Ishikawa (cell line): ENCODE measurements at regions not wholly inside any gene's neighbourhood (a gene's known extent, or its start where the extent isn't known, plus 50 kb on each side); places are given as distances from the start of the nearest gene placed in this dataset.

ENCODE experiments used
- EGR1 ChIP-seq: IDR thresholded peaks from 2 replicates; pipeline ENCODE4 v1.6.1; 2012
- EP300 ChIP-seq: IDR thresholded peaks from 2 replicates; pipeline ENCODE4 v1.6.1; 2012; ENCODE audit warnings: borderline replicate concordance
- FOXM1 ChIP-seq: IDR thresholded peaks from 2 replicates; pipeline ENCODE4 v1.6.1; 2012; ENCODE audit warnings: low read depth, borderline replicate concordance
- MAX ChIP-seq: IDR thresholded peaks from 2 replicates; pipeline ENCODE4 v1.6.1; 2012
- USF1 ChIP-seq: IDR thresholded peaks from 2 replicates; pipeline ENCODE4 v1.6.1; 2012
- YY1 ChIP-seq: IDR thresholded peaks from 2 replicates; pipeline ENCODE4 v1.6.1; 2012; ENCODE audit warnings: low read depth
- ZBTB7A ChIP-seq: IDR thresholded peaks from 2 replicates; pipeline ENCODE4 v1.6.1; 2012; ENCODE audit warnings: low read depth

GRCh38 chr10:57188846-57189245 lies 827.8 kb upstream of the ZWINT start:
- TF ChIP-seq EP300 (no peak), MAX (no peak), EGR1 (no peak), USF1 (no peak), FOXM1 (no peak), ZBTB7A (no peak), YY1 (no peak)
